OCI-LY7 (cell line): ENCODE measurements at regions not wholly inside any gene's neighbourhood (a gene's known extent, or its start where the extent isn't known, plus 50 kb on each side); places are given as distances from the start of the nearest gene placed in this dataset.

Experiments
- BruUV-seq: library from RNA; stranded (reverse); fragments of 400-500 nt; replicated peaks from 2 replicates; lab custom pipeline; 2021; lab: Mats Ljungman, UMichigan
- CTCF ChIA-PET: fragments of 300-600 bp; sonication (Branson Sonifier 250); formaldehyde crosslinking; loops from one replicate; lab custom pipeline; 2022; ENCODE audit warnings: antibody characterized with exemption; ENCODE audit not compliant: unreplicated experiment; lab: Charles Lee
- POLR2A ChIA-PET: fragments of 300-600 bp; sonication (Branson Sonifier 250); formaldehyde crosslinking; loops from one replicate; lab custom pipeline; 2022; ENCODE audit warnings: antibody characterized with exemption; lab: Charles Lee
- DNase-seq: peaks from one replicate; pipeline ENCODE4 v3.0.0-alpha.2; 2015; ENCODE audit warnings: low spot score
- H2AFZ ChIP-seq: fragments of 200-600 bp; sonication (generic), shearing (Covaris generic); 2 replicates; pipeline ENCODE4 v1.6.1; 2014; ENCODE audit warnings: mild to moderate bottlenecking, antibody characterized with exemption, low read length, moderate library complexity
- H3K27ac ChIP-seq: fragments of 200-600 bp; sonication (generic); 2 replicates; pipeline ENCODE4 v1.5.1; 2014; ENCODE audit warnings: mixed run types, low read depth, mild to moderate bottlenecking, moderate library complexity, low read length, inconsistent platforms; ENCODE audit not compliant: poor library complexity, severe bottlenecking
- H3K36me3 ChIP-seq: fragments of 200-600 bp; sonication (generic); 2 replicates; pipeline ENCODE4 v1.6.1; 2014; ENCODE audit warnings: mild to moderate bottlenecking, antibody characterized with exemption, low read length, moderate library complexity, mixed read lengths; ENCODE audit not compliant: insufficient read depth
- H3K4me1 ChIP-seq: fragments of 200-600 bp; sonication (generic); 2 replicates; pipeline ENCODE4 v1.5.1; 2014; ENCODE audit warnings: mild to moderate bottlenecking, low read length; ENCODE audit not compliant: insufficient read depth, poor library complexity, severe bottlenecking
- H3K4me2 ChIP-seq: fragments of 200-600 bp; sonication (generic); 2 replicates; pipeline ENCODE4 v1.6.1; 2014; ENCODE audit warnings: mild to moderate bottlenecking, low read length
- H3K4me3 ChIP-seq: fragments of 200-600 bp; sonication (generic); 2 replicates; pipeline ENCODE4 v1.5.1; 2014; ENCODE audit warnings: mild to moderate bottlenecking, low read depth, low read length; ENCODE audit not compliant: poor library complexity, severe bottlenecking
- H3K79me2 ChIP-seq: fragments of 200-600 bp; sonication (generic); 2 replicates; pipeline ENCODE4 v1.6.1; 2016; ENCODE audit warnings: low read depth, mild to moderate bottlenecking, low read length, moderate library complexity, mixed read lengths; ENCODE audit not compliant: insufficient read depth
- H3K9me2 ChIP-seq: fragments of 200-600 bp; sonication (generic); 2 replicates; pipeline ENCODE4 v1.6.1; 2016; ENCODE audit warnings: mild to moderate bottlenecking, low read length, mixed read lengths; ENCODE audit not compliant: insufficient read depth
- H3K9me3 ChIP-seq: fragments of 200-600 bp; sonication (generic); 2 replicates; pipeline ENCODE4 v1.6.1; 2014; ENCODE audit warnings: mild to moderate bottlenecking, mixed run types, low read length, mixed read lengths
- H4K20me1 ChIP-seq: fragments of 200-600 bp; sonication (generic); 2 replicates; pipeline ENCODE4 v1.6.1; 2014; ENCODE audit warnings: mild to moderate bottlenecking, antibody characterized with exemption, low read length, moderate library complexity, mixed read lengths; ENCODE audit not compliant: insufficient read depth
- CTCF ChIP-seq: fragments of 200-600 bp; sonication (generic); conservative IDR thresholded peaks from 2 replicates; pipeline ENCODE4 v1.5.1; 2014; ENCODE audit warnings: mild to moderate bottlenecking, antibody characterized with exemption, low read length, moderate library complexity, mixed read lengths
- EZH2phosphoT487 ChIP-seq: fragments of 200-600 bp; sonication (generic); IDR thresholded peaks from 2 replicates; pipeline ENCODE4 v1.6.1; 2018; ENCODE audit warnings: low read depth, borderline replicate concordance, mild to moderate bottlenecking, mixed run types, antibody characterized with exemption, low read length, moderate library complexity, mixed read lengths
- intact Hi-C: fragments of 100-400 bp; cut with micrococcal nuclease; formaldehyde crosslinking; loops from one replicate; pipeline ENCODE4 v1.10.0; 2022; ENCODE audit not compliant: unreplicated experiment

- Histone ChIP-seq H3K4me2 (no peak overlapping the region), H3K36me3 (no peaks in the 10 kb centered on the region), H3K4me1 (no peaks in the 10 kb centered on the region), H4K20me1 (no peaks in the 10 kb centered on the region), H2AFZ (no peak overlapping the region), H3K27ac (no peak overlapping the region), H3K4me3 (no peak overlapping the region), H3K9me3 (no peaks in the 10 kb centered on the region), H3K79me2 (no peaks in the 10 kb centered on the region), H3K9me2 (no peaks in the 10 kb centered on the region)
- BruUV-seq, result no TSS peak
- no peak for DNase-seq
- TF ChIP-seq CTCF (no peak), EZH2phosphoT487 (no peak)
- CTCF ChIA-PET, result no interaction called here
- POLR2A ChIA-PET, result interaction anchor here (0.7 to 0.9 kb wide), 2 partner anchors 54 to 235 kb away, joined by 3 read pairs; no protein-coding TSS in a partner anchor
- intact Hi-C loops, result no loop called here
Observed at GRCh38 chr9:82716821-82717220, 346.1 kb downstream of the RASEF start.

DNA sequence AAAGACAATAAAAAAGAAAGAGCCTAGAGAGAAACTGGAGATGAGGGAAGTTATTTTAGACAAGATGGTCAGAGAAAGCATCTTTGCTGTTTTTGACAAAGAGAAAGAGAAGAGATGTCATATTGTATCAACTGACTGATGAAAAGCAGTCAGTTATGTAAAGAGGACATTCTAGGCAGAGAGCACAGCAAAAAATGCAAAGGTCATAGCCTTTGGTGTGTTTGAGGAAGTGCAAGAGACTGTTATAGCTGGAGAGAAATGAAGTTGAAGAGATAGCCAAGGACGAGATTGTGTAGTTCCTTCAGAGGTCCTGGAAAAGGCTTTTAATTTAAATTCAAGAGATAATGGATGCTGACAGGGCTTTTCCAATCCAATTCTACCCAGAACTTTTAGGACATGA lies 342.4 kb downstream of the RASEF start:
- Histone ChIP-seq H3K4me3 (no peak overlapping the region), H3K9me3 (no peaks in the 10 kb centered on the region), H3K4me1 (no peaks in the 10 kb centered on the region), H3K79me2 (no peaks in the 10 kb centered on the region), H3K27ac (no peak overlapping the region), H2AFZ (no peak overlapping the region), H4K20me1 (no peaks in the 10 kb centered on the region), H3K9me2 (no peaks in the 10 kb centered on the region), H3K4me2 (no peak overlapping the region), H3K36me3 (no peaks in the 10 kb centered on the region)
- TF ChIP-seq CTCF (no peak), EZH2phosphoT487 (no peak)
- ChIA-PET CTCF (no interaction called here), POLR2A (no interaction called here)
- DNase-seq, result no peak
- BruUV-seq, result no TSS peak
- intact Hi-C loops, result no loop called here

DNA sequence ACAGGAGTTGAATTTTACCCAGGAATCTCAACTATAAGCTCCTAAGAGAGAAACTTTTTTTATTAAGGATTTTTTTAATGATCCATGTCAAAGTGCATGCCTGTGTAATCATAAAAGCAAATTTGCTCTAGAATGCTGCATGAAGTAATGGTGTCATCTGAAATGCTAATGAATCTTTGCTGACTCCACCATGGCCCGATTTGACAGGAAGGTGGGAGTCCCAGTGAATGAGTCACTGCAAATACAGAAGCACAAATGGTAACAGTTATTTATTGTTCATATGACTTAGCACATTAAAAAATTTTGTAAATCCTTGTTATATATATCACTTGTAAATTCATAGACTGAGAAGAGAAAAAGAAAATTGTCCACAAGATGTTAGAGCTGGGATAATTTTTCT lies 341.3 kb downstream of the RASEF start:
- Histone ChIP-seq H3K36me3 (no peaks in the 10 kb centered on the region), H3K9me3 (no peaks in the 10 kb centered on the region), H2AFZ (no peak overlapping the region), H3K79me2 (no peaks in the 10 kb centered on the region), H3K27ac (no peak overlapping the region), H3K9me2 (no peaks in the 10 kb centered on the region), H3K4me1 (no peaks in the 10 kb centered on the region), H3K4me2 (no peak overlapping the region), H3K4me3 (no peak overlapping the region), H4K20me1 (no peaks in the 10 kb centered on the region)
- ChIA-PET CTCF (no interaction called here), POLR2A (interaction anchor here (0.6 kb wide), 1 partner anchor 104 kb away, joined by 3 read pairs; no protein-coding TSS in a partner anchor)
- TF ChIP-seq CTCF (no peak), EZH2phosphoT487 (no peak)
- intact Hi-C loops, result no loop called here
- no peak for DNase-seq
- no TSS peak for BruUV-seq
